H1 (cell line): ENCODE measurements at regions not wholly inside any gene's neighbourhood (a gene's known extent, or its start where the extent isn't known, plus 50 kb on each side); places are given as distances from the start of the nearest gene placed in this dataset.

ENCODE experiments used
- BACH1 ChIP-seq: IDR thresholded peaks from 2 replicates; pipeline ENCODE4 v1.6.1; 2012; ENCODE audit warnings: low read length, improper control_type of control experiment
- BCL11A ChIP-seq, 2 experiments: IDR thresholded peaks; one replicate each; pipeline ENCODE4 v1.6.1; 2011; ENCODE audit warnings: low read depth in 2 of 2, low read length in 2 of 2, mild to moderate bottlenecking in 2 of 2
- CHD7 ChIP-seq: fragments of 300-600 bp; sonication (generic); IDR thresholded peaks from 2 replicates; pipeline ENCODE4 v1.7.1; 2012; ENCODE audit warnings: low read length, moderate library complexity, mild to moderate bottlenecking, inconsistent platforms; ENCODE audit not compliant: insufficient replicate concordance
- EP300 ChIP-seq, 2 experiments: IDR thresholded peaks; 1 replicate in 1 of 2; 2 replicates in 1 of 2; pipeline ENCODE4 v1.6.1; 2011 to 2012; ENCODE audit warnings: low read depth in 2 of 2, low read length in 2 of 2, mild to moderate bottlenecking in 2 of 2, borderline replicate concordance in 1 of 2, inconsistent platforms in 1 of 2, moderate library complexity in 1 of 2
- HDAC2 ChIP-seq, 2 experiments: fragments of 300-600 bp in 1 of 2; sonication (generic) in 1 of 2; IDR thresholded peaks; 2 replicates each; pipeline ENCODE4 v1.6.1; 2011 to 2012; ENCODE audit warnings: low read depth in 2 of 2, low read length in 2 of 2, mild to moderate bottlenecking in 2 of 2, moderate library complexity in 2 of 2, borderline replicate concordance in 1 of 2, inconsistent platforms in 1 of 2
- MAX ChIP-seq: IDR thresholded peaks from 2 replicates; pipeline ENCODE4 v1.6.1; 2012; ENCODE audit warnings: inconsistent platforms
- RXRA ChIP-seq: IDR thresholded peaks from 2 replicates; pipeline ENCODE4 v1.6.1; 2011; ENCODE audit warnings: low read depth, mild to moderate bottlenecking, low read length, moderate library complexity; ENCODE audit not compliant: insufficient read depth
- SP1 ChIP-seq: IDR thresholded peaks from 2 replicates; pipeline ENCODE4 v1.6.1; 2011; ENCODE audit warnings: low read depth, low read length

DNA sequence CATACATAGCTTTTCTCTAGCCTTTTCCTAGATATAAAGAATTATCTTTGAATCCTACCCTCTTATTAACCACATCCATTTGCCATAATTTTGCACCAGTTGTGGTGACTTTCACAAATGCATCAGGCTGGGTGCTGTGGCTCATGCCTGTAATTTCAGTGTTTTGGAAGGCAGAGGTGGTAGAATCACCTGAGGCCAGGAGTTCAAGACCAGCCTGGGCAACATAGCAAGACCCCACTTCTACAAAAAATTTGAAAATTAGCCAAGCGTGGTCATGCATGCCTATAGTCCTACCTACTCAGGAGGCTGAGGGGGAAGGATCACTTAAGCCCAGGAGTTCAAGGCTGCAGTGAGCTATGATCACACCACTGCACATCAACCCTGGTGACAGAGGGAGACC is 672.4 kb upstream of the CHAC2 start (continued):
- TF ChIP-seq CHD7, result no peak
- TF ChIP-seq BACH1, result no peak
- TF ChIP-seq BCL11A (IDR thresholded peaks at IDR 0.05; ENCODE audit: low read depth in 2 of 2, low read length in 2 of 2), result no peak
- TF ChIP-seq SP1, result no peak
- TF ChIP-seq MAX, result no peak
- TF ChIP-seq EP300 (IDR thresholded peaks at IDR 0.05; ENCODE audit: borderline replicate concordance in 1 of 2, low read depth in 2 of 2, low read length in 2 of 2), result no peak
- no peak for TF ChIP-seq HDAC2 (IDR thresholded peaks at IDR 0.05; ENCODE audit: borderline replicate concordance in 1 of 2, low read depth in 2 of 2, low read length in 2 of 2)
- TF ChIP-seq RXRA, result no peak
